HG03139 (cell line): ENCODE measurements at regions not wholly inside any gene's neighbourhood (a gene's known extent, or its start where the extent isn't known, plus 50 kb on each side); places are given as distances from the start of the nearest gene placed in this dataset.

ENCODE experiments used
- ATAC-seq: cut with Tn5 transposase; IDR thresholded peaks from one replicate; pipeline ENCODE4 v1.9.1; 2021; ENCODE audit not compliant: unreplicated experiment

DNA sequence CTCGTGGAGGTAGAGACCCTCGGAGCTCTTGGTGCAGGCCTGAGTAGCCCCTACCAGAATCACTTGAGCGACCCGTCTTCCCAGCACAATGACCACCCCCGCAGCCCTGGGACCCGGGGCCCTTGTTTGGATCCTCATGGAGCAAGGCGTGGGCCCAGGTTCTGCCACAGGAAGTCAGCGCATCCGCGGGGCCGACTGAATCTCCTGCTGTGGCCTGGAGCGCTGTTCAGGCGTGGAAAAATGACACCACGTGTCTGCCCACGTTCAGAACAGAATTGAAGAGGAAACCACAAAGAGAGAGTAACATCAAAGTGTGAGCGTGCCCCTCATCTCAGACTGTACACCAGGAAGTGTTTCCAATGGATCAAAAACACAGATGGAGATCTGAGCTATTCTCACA lies 1479.2 kb downstream of the TBC1D22A start:
- no peak for ATAC-seq

DNA sequence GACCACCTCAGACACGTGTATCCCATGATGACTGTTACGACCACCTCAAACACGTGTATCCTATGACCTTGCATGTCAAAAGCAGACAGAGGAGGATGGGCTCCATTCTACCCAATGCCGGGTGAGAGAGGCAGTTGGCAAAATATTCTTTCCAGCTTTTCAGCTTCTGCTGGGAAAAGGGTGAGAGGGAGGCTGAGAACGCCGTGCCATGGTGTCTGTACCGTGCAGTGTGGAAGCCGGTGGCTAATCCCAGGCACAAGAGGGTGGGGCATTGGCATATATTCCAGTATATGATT lies 1478.4 kb downstream of the TBC1D22A start:
- ATAC-seq, result no peak

DNA sequence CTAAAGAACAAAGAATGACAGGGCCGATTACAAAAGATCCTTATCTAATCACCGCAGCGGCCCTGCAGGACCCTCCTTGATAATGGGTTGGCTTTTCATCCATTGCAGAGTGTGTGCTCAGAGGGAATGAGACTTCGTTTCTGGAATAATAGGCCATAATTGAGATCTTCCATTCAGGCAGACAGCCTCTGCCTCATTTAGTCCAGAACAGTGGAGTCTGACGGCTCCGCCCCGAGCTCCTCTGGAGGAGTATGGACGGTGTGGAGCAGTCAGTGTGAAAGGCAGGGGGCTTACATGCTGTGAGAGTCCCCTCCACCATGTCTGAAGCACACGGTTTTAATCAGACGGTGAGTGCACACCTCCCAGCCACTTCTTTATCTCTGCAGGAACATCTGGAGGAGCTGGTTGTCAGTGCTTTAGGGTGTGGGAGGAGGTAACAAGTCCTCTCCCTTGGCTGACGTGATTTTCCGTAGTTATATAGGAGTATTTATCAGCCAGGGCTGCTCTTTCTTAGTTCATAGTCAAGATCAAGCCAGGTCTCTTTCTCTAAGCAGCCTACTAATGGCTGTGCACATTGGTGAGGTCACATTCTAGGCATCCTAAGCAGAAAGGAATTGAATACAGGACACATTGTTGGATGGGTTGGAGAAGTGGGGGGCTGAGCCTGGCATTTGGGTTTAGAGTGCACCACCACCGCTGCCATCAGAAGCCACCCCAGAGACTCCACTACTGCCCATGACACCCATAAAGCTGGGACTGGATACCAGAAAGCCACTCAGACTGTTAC lies 1477.9 kb downstream of the TBC1D22A start:
- ATAC-seq, result no peak

DNA sequence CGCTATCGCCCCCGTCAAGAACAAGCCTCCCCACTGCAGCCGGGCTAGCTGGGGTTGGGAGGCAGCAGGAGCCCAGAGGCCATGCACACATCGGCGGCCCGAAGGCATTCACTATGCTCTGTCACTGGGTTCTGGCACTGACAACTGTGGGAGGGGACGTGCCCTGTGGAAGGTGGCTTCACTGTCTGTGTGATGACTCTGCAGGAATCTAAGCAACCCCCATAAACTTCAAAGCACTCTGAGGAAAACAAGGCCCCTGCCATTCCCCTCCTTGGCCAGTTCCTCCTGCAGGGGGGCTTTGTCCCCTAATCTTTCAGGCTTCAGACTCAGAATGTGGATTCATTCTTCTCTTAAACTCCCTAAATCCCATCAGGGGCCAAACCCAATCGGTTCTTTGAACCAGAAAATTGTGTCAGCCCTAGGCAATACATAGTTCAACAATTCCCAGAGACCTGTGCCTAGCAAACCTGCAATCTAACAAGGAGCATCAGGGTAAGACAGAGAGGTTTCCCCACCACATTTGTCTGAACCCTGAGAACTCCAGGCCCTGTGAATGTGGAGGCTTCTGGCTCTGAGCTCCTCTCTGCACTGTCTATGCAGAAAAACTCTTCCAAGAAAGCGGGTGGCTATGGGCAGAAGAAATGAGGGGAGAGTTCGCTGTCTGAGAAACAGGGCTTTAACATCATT lies 1477.2 kb downstream of the TBC1D22A start:
- ATAC-seq, result no peak

DNA sequence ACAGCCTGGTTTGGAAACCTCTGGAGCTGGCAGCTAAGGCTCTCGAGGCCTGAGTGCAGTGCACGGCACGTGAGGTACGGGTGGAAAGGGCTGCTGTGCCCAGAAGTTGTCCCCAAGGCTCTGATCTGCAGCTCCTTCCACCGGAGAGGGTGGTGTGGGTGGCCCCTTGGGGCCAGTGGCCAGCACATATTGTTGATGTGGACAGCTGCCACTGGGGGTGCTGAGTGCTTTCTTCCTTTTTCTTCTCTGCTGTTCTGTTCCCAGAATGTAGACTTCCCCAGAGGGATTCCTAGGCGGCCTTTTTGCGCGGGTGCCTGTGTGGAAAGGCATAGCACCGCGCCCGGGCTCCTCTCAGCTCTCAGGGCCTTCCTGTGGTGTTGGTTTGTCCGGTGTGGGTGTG lies 1476.5 kb downstream of the TBC1D22A start:
- no peak for ATAC-seq

DNA sequence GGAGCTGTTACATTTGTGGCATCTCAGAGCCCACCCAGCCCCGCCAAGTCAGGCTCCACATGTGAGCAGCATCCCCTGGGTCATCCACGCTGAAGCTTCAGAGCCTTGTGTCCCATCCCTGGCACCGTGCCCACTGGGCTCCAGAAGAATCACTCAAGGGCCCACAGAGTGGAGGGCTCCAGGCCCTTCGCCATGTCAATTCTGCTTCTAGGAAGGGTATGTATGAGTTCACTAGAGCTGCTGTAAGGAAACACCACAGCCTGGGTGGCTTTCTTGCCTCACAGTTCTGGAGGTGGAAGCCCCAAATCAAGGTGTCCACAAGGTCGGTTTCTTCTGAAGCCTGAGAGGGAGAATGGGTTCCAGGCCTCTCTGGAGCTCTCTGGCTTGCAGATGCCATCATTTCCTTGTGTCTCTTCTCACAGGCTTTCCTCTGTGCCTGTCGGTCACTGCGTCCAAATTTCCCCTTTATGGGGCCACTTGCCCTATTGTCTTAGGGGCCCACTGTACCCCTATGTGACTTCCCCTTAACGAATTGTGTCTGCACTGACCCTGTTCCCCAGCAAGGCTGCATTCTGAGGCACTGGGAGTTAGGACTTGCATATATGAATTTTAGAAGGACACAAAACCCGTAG lies 1476.0 kb downstream of the TBC1D22A start:
- no peak for ATAC-seq

DNA sequence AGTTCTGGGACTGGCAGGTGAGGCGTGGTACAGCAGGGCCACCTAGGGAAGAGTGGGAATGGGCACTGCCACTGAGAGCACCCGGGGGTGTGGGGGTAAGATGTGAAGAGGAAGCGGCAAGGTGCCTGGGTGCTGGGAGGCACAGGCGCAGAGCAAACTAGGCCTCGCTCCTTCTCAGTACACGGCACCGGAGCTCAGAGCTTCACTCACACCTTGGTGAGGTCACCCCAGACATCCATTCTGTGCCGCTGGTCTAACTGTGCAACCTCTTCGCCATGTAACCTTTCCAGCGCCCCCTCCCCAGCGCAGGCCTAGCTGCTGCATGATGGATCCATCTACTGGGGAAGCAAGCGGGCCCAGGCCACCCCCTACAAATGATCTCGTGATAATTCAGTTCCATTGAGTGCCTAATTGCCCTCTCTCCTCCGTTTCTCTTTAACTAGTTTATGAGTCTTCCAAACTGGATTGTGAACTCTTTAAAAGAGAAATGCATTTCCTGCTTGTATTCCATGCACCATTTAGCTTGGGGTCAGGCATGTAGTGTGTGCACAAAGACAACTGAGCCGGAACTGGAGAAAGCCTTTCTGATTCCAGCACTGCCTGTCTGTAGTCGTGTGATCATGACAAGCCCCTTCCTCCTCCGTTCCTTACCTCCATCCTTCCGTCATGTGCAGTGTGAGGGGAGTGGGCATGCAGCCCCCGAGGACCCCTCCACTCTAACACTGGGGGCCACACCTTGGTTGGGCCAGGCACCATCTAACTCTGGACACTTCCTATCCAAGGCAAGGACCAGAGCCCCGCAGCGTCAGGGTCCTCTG lies 1475.2 kb downstream of the TBC1D22A start:
- no peak for ATAC-seq

DNA sequence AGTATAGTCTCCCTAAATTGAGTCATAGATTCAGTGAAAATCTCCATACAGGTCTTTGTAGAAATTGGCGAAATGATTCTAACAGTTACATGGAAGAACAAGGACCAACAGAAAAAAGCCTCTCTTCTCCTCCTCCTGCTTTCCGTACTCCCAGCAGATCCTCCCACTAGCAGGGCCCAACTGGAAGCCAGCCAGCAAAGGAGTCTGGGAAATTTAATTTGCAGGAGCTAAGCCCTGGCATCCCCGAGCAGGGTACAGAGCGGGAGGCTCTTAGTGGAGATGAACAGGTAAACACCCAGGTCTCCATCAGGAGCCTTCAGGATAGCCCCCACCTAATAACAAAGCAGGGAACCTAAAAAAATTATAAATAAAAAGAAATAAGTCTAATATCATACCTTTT lies 1473.8 kb downstream of the TBC1D22A start:
- no peak for ATAC-seq

DNA sequence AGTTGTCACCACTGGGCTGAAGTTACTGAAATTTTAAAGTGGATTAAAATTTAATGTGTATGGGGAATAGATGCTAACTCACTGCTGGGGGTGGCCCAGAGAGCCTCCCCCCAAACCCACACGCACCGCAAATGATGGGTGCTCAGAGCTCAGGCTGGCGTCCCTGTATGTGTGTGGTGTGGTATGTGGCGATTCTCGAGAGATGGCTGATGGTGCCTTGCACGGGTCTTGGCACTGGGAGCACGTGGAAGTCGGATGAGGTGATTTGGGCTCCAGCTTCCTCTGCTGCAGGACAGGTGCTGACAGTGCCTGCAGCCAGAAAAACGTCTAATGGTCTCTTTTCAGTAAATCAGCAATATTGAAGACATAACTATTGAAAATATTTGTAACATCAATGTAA lies 1473.3 kb downstream of the TBC1D22A start:
- no peak for ATAC-seq

DNA sequence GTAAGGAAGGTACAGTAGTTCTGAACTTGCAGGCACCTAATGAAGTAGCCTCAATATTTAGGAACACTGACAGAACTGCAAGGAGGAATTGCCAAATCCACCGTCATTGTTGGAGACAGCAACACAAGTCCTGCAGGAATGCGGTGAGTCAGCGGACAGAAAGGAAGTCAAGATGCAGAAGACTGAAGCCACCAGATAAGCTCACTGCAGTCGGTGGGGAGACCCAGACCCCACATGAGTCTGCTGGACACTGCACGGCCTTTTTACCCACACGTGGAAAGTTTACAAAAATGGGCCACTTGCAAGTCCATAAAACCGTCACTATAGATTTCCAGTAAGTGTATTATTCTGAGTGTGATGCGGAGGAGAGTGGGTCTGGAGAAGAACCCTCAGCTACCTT lies 1471.6 kb downstream of the TBC1D22A start:
- ATAC-seq, result no peak

DNA sequence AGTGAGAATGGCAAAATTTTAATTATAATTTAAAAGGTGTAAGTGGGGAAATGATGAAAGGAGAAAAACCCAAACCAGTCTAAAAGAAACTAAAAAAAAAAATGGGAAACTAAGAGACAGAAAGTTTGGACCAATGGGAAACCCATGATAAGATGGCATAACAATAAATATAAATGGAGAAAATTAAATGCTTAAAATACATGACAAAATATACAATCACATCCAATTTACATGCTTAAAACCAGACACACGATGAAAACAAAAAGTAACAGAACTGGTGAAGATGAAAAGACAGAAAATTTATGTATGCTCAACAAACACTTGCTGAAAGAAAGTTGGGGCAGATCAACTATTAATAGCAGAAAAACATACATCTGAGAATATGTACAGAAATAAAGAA lies 1471.1 kb downstream of the TBC1D22A start:
- ATAC-seq, result no peak

DNA sequence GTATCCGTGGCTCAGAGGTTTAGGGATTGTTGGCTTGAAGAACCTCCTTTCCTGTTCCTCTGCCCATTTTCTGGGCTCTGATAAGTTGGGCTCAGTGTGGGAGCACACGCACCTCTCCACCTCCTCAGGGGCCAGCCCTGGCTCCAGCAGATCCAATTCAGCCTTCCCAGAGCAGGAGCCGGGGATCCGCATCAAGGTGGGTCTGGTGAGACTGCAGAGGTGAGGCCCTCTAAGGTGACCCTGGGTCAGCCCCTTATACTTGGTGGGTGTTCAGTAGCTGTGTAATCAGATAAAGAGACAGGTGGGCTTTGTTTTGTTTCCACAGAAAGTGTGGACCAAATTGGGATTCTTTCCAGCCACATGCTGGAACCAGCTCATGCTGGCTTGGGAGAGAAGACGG lies 1466.0 kb downstream of the TBC1D22A start:
- no peak for ATAC-seq

DNA sequence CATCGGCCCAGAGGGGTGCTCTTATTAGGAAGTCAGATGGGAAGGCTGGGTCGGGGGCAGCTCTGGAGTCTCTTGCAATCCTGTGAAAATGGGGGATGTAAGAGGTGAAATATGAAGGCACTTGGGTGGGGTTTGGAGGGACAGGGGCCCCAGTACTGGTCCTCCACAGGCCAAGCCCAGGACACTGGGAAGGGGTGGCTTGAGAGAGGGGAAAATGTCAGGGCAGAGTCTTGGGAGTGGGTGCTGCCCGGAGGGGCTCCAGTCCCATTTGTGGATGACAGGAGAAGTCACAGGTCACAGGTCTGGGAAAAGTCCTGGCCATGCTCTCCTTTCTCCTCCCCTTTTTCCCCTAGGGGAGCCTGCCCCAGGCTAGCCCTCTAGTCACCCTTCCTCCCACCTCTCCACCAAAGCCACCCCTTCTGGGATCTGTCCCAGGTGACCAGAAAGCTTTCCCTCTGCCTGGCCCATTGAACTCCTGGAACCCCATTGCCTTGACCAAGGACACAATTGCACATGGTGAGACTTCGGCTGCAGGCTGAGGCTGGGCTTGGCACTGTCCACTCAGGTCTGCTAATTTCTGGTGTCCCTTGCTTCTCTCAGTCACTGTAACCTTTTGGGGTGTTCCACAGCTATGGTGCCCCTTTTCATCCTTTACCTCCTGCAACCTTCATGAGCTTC lies 1465.0 kb downstream of the TBC1D22A start:
- ATAC-seq, result no peak

DNA sequence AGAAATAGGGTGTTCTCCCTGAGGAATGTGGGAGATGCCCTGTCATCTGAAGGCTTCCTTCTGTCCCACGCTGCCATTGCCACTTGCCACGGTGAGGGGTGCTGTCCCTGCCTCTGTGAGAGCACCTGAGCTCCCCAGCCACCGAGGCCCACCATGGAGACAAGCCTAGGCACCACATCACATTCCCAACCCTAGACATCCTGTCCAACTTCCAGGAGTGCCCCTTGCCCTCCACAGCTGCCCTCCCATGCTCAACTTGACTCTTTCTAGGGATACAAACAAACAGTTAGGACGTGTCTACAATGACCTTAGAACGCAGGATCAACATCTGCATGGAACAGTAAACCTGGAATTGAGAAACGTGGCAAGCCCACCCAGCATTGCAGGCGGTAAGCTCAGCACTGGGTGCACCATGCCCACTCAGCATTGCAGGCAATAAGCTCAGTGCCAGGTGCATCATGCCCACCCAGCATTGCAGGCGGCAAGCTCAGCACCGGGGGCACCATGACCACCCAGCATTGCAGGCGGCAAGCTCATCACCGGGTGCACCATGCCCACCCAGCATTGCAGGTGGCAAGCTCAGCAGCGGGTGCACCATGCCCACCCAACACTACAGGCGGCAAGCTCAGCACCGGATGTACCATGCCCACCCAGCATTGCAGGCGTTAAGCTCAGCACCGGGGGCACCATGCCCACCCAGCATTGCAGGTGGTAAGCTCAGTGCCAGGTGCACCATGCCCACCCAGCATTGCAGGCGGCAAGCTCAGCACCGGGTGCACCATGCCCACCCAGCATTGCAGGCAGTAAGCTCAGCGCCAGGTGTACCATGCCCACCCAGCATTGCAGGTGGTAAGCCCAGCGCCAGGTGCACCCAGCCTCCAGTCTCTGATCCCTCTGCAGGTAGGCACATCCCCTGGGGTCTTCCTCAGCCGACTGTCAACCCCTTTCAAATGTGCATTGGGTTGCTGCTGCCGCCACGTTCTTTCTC lies 1463.9 kb downstream of the TBC1D22A start:
- ATAC-seq, result no peak

DNA sequence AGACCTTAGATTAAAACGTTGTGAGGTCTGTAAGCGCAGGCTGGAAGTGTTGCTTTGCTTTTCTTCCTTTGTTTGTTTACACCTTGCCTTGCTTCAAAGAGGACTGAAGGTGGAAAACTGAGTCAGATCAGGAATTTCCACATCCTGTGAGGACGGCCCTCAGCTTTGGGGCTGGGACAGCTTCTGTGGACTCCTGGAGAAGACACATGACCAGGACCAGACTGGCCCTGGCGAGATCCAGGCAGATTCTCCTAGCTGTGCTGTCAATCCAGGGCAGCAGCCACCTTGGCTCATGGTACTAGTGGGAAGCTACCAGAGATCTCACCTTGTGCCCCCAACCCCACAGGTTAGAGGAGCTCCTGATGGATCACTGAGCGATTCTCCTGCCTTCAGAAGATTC lies 1461.9 kb downstream of the TBC1D22A start:
- no peak for ATAC-seq

DNA sequence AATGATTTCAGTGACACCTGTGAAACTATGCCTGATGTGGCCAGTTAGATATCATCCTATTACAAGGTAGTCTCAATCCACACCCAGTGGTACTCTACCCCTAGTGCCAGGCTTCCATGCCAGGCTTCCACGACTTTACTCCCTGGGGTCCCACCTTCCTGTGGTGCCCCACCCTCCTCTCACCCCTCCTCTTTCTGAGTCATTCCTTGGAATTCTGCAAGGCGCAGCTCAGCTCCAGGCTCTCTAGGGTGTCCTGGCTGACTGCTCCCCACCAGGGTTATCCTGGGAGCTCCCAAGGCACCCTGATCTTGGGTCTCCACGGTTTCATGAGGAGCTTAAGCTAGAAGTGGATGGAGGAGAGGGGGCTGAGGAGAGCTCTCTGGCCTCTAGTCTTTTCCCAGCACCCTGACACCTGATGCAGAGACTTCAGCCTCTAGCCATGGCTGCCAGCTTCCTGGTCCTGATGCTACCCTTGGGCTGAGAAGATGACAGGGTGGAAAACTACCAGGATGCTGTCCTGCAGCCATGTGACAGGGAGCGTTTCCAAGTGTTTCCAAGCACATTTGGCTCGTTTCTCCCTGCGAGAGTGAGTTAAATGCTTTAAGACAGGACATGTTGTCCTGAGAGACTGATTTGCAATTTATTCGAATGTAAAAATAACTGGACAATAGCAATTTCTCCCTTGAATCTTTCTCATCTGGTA lies 1461.2 kb downstream of the TBC1D22A start:
- ATAC-seq, result no peak

DNA sequence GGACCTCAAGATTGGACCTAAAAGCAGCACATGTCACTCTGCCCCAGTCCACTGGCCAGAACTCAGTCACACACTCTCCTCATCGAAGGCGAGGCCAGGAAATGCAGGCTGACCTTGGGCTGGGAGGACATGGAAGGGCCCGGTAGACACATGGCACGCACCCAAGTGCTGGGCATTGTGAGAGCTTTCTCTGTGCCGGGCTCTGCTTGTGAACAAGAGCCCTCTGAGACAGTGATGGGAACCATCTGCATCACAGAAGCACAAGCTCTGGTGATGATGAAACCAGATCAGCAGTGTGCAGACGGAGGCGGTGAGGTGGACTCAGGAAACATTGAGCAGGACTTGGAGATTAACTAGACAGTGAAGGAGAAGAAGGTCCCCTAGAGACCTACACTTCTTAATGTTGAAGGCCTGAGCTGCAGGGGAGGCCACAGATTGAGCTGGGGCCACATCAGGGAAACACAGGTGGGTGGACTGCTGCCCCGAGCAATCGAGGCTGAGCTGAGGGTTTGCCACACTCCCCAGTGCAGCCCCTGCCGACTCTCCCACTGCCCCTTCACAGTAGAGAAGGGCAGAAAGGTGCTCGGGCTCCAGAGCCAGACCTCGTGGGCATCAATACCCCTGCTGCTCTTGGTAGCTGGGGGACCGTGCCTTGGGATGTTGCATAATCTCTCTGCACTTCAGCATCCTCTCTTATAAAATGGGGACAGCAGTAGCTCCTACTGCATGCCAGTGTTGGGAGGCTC lies 1460.5 kb downstream of the TBC1D22A start:
- ATAC-seq, result no peak

DNA sequence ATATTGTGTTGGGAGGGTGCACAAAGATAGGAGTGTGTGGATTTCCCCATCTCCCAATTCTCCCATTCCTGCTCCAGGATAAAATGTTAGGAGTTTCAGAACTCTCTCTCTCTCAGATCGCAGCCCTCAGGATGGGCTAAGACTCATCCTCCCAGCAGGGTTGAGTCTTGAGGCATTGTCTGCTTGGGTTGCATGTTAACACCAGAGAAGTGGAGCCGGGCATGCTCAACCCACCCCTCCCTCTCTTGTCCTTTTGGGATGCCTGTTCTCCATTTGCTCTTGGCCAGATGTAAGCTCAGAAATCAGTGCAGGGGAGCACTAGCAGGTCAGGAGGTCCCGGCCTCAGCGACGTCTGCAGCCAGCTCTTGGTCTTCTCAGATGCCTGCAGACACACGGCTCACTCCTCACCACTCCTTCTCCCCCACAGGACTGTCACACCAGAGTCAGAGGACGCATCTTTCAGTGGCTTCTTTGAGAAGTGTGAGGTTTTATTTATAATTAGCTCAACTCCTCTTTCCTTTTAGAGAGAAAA lies 1456.5 kb downstream of the TBC1D22A start:
- ATAC-seq, result no peak
